Activated CD4-positive, alpha-beta T cell treated with anti-CD3 and anti-CD28 coated beads for 36 hours (primary cell): ENCODE measurements at regions not wholly inside any gene's neighbourhood (a gene's known extent, or its start where the extent isn't known, plus 50 kb on each side); places are given as distances from the start of the nearest gene placed in this dataset.
"Not testable (repeated sequence)": the region's sequence is repeated elsewhere in the genome, so short reads cannot be mapped to it uniquely, and the experiment has no call there.

ENCODE experiments used
- ATAC-seq: fragments of 200-7000 bp; cut with Tn5 transposase; one replicate; pipeline ENCODE4 v1.10.0; 2021; ENCODE audit warnings: mild to moderate bottlenecking, moderate library complexity
- CTCF ChIA-PET: fragments of 350-600 bp; sonication (Branson Sonifier 250); formaldehyde crosslinking; loops from one replicate; lab custom pipeline; 2021; ENCODE audit warnings: antibody characterized with exemption; lab: Charles Lee
- POLR2A ChIA-PET: fragments of 350-600 bp; sonication (Branson Sonifier 250); formaldehyde crosslinking; loops from one replicate; lab custom pipeline; 2021; ENCODE audit warnings: antibody characterized with exemption, inconsistent platforms; lab: Charles Lee
- DNase-seq: peaks from one replicate; pipeline ENCODE4 v3.0.0-alpha.2; 2020
- H3K27ac Mint-ChIP-seq: one replicate; pipeline ENCODE4 v1.8.0; 2021; ENCODE audit warnings: mixed read lengths
- H3K27me3 Mint-ChIP-seq: one replicate; pipeline ENCODE4 v1.8.0; 2021; ENCODE audit warnings: mixed read lengths
- H3K36me3 Mint-ChIP-seq: one replicate; pipeline ENCODE4 v1.8.0; 2021; ENCODE audit warnings: low read depth, mixed read lengths
- H3K4me1 Mint-ChIP-seq: one replicate; pipeline ENCODE4 v1.8.0; 2021; ENCODE audit warnings: mixed read lengths
- H3K4me3 Mint-ChIP-seq: one replicate; pipeline ENCODE4 v1.8.0; 2021; ENCODE audit warnings: mild to moderate bottlenecking, moderate library complexity, mixed read lengths
- H3K9me3 Mint-ChIP-seq: one replicate; pipeline ENCODE4 v1.8.0; 2021; ENCODE audit warnings: low read depth, mixed read lengths
- intact Hi-C, 2 experiments: fragments of 100-400 bp; cut with DNase I in 1 of 2; cut with micrococcal nuclease in 1 of 2; formaldehyde crosslinking; loops; one replicate each; pipeline versions ENCODE4 v1.14.2 to v1.15.1; 2022 to 2024; cut with DNase I, micrococcal nuclease

GRCh38 chr9:13805546-13805945 lies 508.4 kb downstream of the NFIB start:
- Mint-ChIP-seq H3K4me3 (no peak overlapping the region), H3K9me3 (peaks cover 1% of the 10 kb centered on the region), H3K27ac (no peak overlapping the region), H3K4me1 (no peaks in the 10 kb centered on the region), H3K36me3 (no peaks in the 10 kb centered on the region), H3K27me3 (no peaks in the 10 kb centered on the region)
- ATAC-seq (no peak), DNase-seq (no peak)
- ChIA-PET CTCF (no interaction called here), POLR2A (no interaction called here)
- intact Hi-C loops, result no loop called here

GRCh38 chr9:13804532-13804931 lies 509.4 kb downstream of the NFIB start:
- H3K36me3 Mint-ChIP-seq, result no peaks in the 10 kb centered on the region
- H3K9me3 Mint-ChIP-seq, result peaks cover 1% of the 10 kb centered on the region
- ChIA-PET POLR2A (no interaction called here), CTCF (interaction anchor here (0.5 kb wide), 1 partner anchor 371 kb away, joined by 3 read pairs; no protein-coding TSS in a partner anchor)
- H3K4me1 Mint-ChIP-seq, result no peaks in the 10 kb centered on the region
- no peaks in the 10 kb centered on the region for H3K27me3 Mint-ChIP-seq
- H3K4me3 Mint-ChIP-seq, result no peak overlapping the region
- no peak for DNase-seq
- no peak overlapping the region for H3K27ac Mint-ChIP-seq
- intact Hi-C loops, result no loop called here
- ATAC-seq, result no peak

DNA sequence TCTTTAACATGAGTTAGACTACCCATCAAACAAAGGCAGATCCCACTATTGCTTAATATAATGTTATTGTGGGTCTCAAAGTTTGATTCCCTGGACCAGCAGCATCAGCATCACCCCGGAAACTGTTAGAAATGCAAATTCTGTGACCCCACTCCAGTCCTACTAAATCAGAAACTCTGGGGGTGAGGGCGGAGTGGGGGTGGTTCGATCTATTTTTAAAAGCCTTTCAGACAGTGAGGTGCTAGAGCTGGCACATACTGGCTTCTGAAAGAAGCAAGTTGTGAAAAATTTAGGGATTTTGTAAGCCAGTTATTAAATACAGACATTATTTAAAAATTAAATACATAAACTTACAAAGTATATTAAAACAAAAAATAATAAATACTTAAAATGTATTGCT lies 513.2 kb downstream of the NFIB start:
- DNase-seq, result no peak
- H3K27ac Mint-ChIP-seq, result no peak overlapping the region
- H3K27me3 Mint-ChIP-seq, result no peaks in the 10 kb centered on the region
- peaks cover 1% of the 10 kb centered on the region for H3K9me3 Mint-ChIP-seq
- no peak for ATAC-seq
- CTCF ChIA-PET, result interaction anchor here (0.7 kb wide), 1 partner anchor 1032 kb away, joined by 3 read pairs; no protein-coding TSS in a partner anchor
- H3K36me3 Mint-ChIP-seq, result no peaks in the 10 kb centered on the region
- intact Hi-C loops, result loop anchor here in 1 of 2 experiments (2.0 kb wide), 1 partner anchor 20 kb away; no protein-coding TSS in a partner anchor
- POLR2A ChIA-PET, result no interaction called here
- no peaks in the 10 kb centered on the region for H3K4me1 Mint-ChIP-seq
- H3K4me3 Mint-ChIP-seq, result no peak overlapping the region

DNA sequence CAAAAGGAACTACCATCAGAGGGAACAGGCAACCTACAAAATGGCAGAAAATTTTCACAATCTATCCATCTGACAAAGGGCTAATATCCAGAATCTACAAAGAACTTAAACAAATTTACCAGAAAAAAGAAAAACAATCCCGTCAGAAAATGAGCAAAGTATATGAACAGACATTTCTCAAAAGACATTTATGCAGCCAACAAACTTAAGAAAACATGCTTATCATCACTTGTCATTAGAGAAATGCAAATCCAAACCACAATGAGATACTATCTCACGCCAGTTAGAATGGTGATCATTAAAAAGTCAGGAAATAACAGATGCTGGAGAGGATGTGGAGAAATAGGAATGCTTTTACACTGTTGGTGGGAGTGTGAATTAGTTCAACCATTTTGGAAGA lies 516.2 kb downstream of the NFIB start:
- H3K36me3 Mint-ChIP-seq, ATAC-seq, intact Hi-C loops, CTCF ChIA-PET, H3K27me3 Mint-ChIP-seq, H3K27ac Mint-ChIP-seq, POLR2A ChIA-PET, H3K4me3 Mint-ChIP-seq, H3K4me1 Mint-ChIP-seq, DNase-seq: not testable (repeated sequence)
- peaks cover 15% of the 10 kb centered on the region for H3K9me3 Mint-ChIP-seq

GRCh38 chr9:13791816-13792215 lies 512.3 kb upstream of the MPDZ start:
- Mint-ChIP-seq H3K9me3 (peaks cover 23% of the 10 kb centered on the region), H3K36me3 (no peaks in the 10 kb centered on the region), H3K27ac (no peak overlapping the region), H3K4me3 (no peak overlapping the region), H3K27me3 (no peaks in the 10 kb centered on the region), H3K4me1 (no peaks in the 10 kb centered on the region)
- DNase-seq (no peak), ATAC-seq (no peak)
- ChIA-PET CTCF (no interaction called here), POLR2A (no interaction called here)
- intact Hi-C loops, result no loop called here

DNA sequence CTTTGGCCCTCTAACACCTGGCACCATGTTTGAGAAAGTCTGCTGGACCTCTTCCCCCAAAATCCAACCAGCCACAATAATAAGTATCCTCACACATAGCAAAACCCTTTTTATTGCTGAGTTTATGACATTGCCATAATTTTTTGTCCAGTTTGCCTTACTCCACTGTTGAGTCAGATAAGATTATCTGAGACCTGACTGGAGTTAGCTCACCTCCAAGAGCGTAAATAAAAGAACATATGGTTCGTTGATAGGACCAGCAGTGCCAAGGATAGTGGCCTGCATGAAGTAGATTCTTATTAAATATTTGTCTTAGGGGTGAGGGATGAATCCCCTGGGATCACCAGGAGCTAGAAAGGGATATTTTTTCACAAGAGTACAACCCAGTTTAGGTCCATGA lies 510.6 kb upstream of the MPDZ start:
- DNase-seq (no peak), ATAC-seq (no peak)
- Mint-ChIP-seq H3K4me1 (no peaks in the 10 kb centered on the region), H3K27me3 (no peaks in the 10 kb centered on the region), H3K9me3 (peaks cover 19% of the 10 kb centered on the region), H3K27ac (no peak overlapping the region), H3K4me3 (no peak overlapping the region), H3K36me3 (no peaks in the 10 kb centered on the region)
- intact Hi-C loops, result no loop called here
- ChIA-PET POLR2A (no interaction called here), CTCF (no interaction called here)

- no peaks in the 10 kb centered on the region for H3K4me1 Mint-ChIP-seq
- POLR2A ChIA-PET, result no interaction called here
- DNase-seq, result no peak
Observed at GRCh38 chr9:13787234-13787833, 507.8 kb upstream of the MPDZ start.

GRCh38 chr9:13786711-13787110 lies 507.2 kb upstream of the MPDZ start:
- Mint-ChIP-seq H3K27me3 (no peaks in the 10 kb centered on the region), H3K9me3 (peaks cover 14% of the 10 kb centered on the region), H3K4me3 (no peak overlapping the region), H3K4me1 (no peaks in the 10 kb centered on the region), H3K36me3 (no peaks in the 10 kb centered on the region), H3K27ac (no peak overlapping the region)
- DNase-seq (no peak), ATAC-seq (no peak)
- CTCF ChIA-PET, result interaction anchor here (0.6 kb wide), 1 partner anchor 447 kb away, joined by 3 read pairs; no protein-coding TSS in a partner anchor
- POLR2A ChIA-PET, result no interaction called here
- intact Hi-C loops, result no loop called here

More at GRCh38 chr9:13787234-13787833, 507.8 kb upstream of the MPDZ start:
- Mint-ChIP-seq H3K9me3 (peaks cover 14% of the 10 kb centered on the region), H3K4me3 (no peak overlapping the region), H3K36me3 (no peaks in the 10 kb centered on the region), H3K27ac (no peak overlapping the region), H3K27me3 (no peaks in the 10 kb centered on the region)
- intact Hi-C loops, result no loop called here
- ATAC-seq, result no peak
- CTCF ChIA-PET, result no interaction called here

GRCh38 chr9:13786131-13786530 lies 506.6 kb upstream of the MPDZ start:
- intact Hi-C loops, result no loop called here
- CTCF ChIA-PET, result interaction anchor here (0.6 kb wide), 1 partner anchor 447 kb away, joined by 3 read pairs; no protein-coding TSS in a partner anchor
- Mint-ChIP-seq H3K9me3 (peaks cover 14% of the 10 kb centered on the region), H3K27me3 (no peaks in the 10 kb centered on the region), H3K27ac (no peak overlapping the region), H3K4me1 (no peaks in the 10 kb centered on the region), H3K4me3 (no peak overlapping the region), H3K36me3 (no peaks in the 10 kb centered on the region)
- DNase-seq (no peak), ATAC-seq (no peak)
- POLR2A ChIA-PET, result no interaction called here

- Mint-ChIP-seq H3K27ac (no peak overlapping the region), H3K27me3 (no peaks in the 10 kb centered on the region), H3K9me3 (peaks cover 6% of the 10 kb centered on the region), H3K4me3 (no peak overlapping the region), H3K36me3 (no peaks in the 10 kb centered on the region), H3K4me1 (no peaks in the 10 kb centered on the region)
- ChIA-PET POLR2A (no interaction called here), CTCF (interaction anchor here (0.6 kb wide), 1 partner anchor 378 kb away, joined by 3 read pairs; no protein-coding TSS in a partner anchor)
- intact Hi-C loops, result no loop called here
- no peak for DNase-seq
- no peak for ATAC-seq
Observed at GRCh38 chr9:13779106-13779505, 499.6 kb upstream of the MPDZ start.

DNA sequence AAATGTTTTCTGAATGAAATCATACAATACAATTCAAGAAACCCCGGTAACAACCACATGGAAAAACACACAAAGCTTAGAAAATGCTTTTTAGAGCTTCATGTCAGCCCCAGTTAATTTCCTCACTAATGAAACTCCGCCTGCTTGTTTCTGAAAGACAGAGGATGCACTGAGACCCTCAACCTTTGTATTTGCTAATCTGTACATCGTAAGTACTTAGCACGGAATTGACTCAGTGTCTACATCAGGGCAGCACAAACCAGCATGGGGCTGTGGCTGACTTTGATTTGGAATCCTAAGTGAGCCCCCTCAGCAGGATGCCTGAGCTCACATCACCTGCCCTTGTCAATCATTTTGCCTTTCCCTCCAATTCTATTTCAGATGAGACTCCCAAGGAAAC lies 499.1 kb upstream of the MPDZ start:
- Mint-ChIP-seq H3K27ac (no peak overlapping the region), H3K36me3 (no peaks in the 10 kb centered on the region), H3K9me3 (peaks cover 6% of the 10 kb centered on the region), H3K4me3 (no peak overlapping the region), H3K27me3 (no peaks in the 10 kb centered on the region), H3K4me1 (no peaks in the 10 kb centered on the region)
- POLR2A ChIA-PET, result no interaction called here
- CTCF ChIA-PET, result interaction anchor here (0.6 kb wide), 1 partner anchor 379 kb away, joined by 3 read pairs; no protein-coding TSS in a partner anchor
- DNase-seq (no peak), ATAC-seq (no peak)
- intact Hi-C loops, result no loop called here

DNA sequence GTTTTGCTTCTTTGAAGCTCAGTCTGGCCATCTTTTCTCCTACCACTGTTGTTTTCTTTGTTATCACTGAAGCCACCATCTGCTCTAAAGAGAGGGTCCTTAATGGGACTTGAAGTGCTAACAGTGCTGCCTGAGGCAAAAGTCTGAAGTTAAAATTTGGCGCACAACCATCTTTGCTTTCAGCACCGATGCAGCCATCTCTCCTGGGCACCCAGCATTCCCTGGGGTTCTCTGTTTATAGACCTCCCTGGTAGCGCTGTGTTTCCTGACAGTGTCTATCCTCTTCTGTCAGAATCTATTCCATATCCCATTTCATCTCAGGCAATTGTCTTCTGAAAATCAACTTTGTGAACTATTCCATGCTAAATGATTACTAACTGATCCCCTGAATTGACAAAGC lies 491.5 kb upstream of the MPDZ start:
- CTCF ChIA-PET, result no interaction called here
- no peak for DNase-seq

More for the DNA sequence above, 491.5 kb upstream of the MPDZ start:
- POLR2A ChIA-PET, result no interaction called here
- no peaks in the 10 kb centered on the region for H3K27me3 Mint-ChIP-seq
- no peaks in the 10 kb centered on the region for H3K4me1 Mint-ChIP-seq
- ATAC-seq, result no peak
- no peaks in the 10 kb centered on the region for H3K9me3 Mint-ChIP-seq
- intact Hi-C loops, result no loop called here
- no peak overlapping the region for H3K4me3 Mint-ChIP-seq
- H3K36me3 Mint-ChIP-seq, result no peaks in the 10 kb centered on the region
- no peak overlapping the region for H3K27ac Mint-ChIP-seq
